HG02588 (cell line): ENCODE measurements at regions not wholly inside any gene's neighbourhood (a gene's known extent, or its start where the extent isn't known, plus 50 kb on each side); places are given as distances from the start of the nearest gene placed in this dataset.
A peak's percentile ranks its signal among the peaks of the same experiment; 100 is the strongest.

Experiments used
- ATAC-seq: cut with Tn5 transposase; IDR thresholded peaks from one replicate; pipeline ENCODE4 v1.9.1; 2021; ENCODE audit warnings: mild to moderate bottlenecking, moderate library complexity; ENCODE audit not compliant: unreplicated experiment

GRCh38 chr11:128269466-128269865, 317.9 kb downstream of the ETS1 start:
- ATAC-seq: no peak

GRCh38 chr11:128266893-128267292, 320.5 kb downstream of the ETS1 start:
- no peak for ATAC-seq

GRCh38 chr11:128262463-128263345, 324.7 kb downstream of the ETS1 start:
- no peak for ATAC-seq

GRCh38 chr11:128261011-128261421, 326.3 kb downstream of the ETS1 start:
- peak; percentile 51 for ATAC-seq

- ATAC-seq: no peak
These were observed 327.0 kb downstream of the ETS1 start for GRCh38 chr11:128260398-128260797.

GRCh38 chr11:128259816-128260215, 327.5 kb downstream of the ETS1 start:
- no peak for ATAC-seq

- ATAC-seq: no peak
These were observed 332.4 kb downstream of the ETS1 start for GRCh38 chr11:128254941-128255340.

- no peak for ATAC-seq
These were observed 336.2 kb downstream of the ETS1 start for GRCh38 chr11:128251140-128251539.

- ATAC-seq: no peak
These were observed 336.9 kb downstream of the ETS1 start for GRCh38 chr11:128250482-128250881.

- no peak for ATAC-seq
These were observed 340.4 kb downstream of the ETS1 start for GRCh38 chr11:128246810-128247594.

- no peak for ATAC-seq
These were observed 341.0 kb downstream of the ETS1 start for GRCh38 chr11:128246364-128246801.

- no peak for ATAC-seq
These were observed 342.5 kb downstream of the ETS1 start for GRCh38 chr11:128244871-128245270.

GRCh38 chr11:128242451-128242850, 344.9 kb downstream of the ETS1 start:
- ATAC-seq: no peak

GRCh38 chr11:128240546-128240945, 346.8 kb downstream of the ETS1 start:
- ATAC-seq: no peak

GRCh38 chr11:128239306-128239705, 348.1 kb downstream of the ETS1 start:
- ATAC-seq: no peak

GRCh38 chr11:128238521-128239265, 348.7 kb downstream of the ETS1 start:
- ATAC-seq: no peak

- ATAC-seq: no peak
These were observed 350.6 kb downstream of the ETS1 start for GRCh38 chr11:128236506-128237498.

GRCh38 chr11:128235958-128236357, 351.4 kb downstream of the ETS1 start:
- no peak for ATAC-seq

- no peak for ATAC-seq
These were observed 351.9 kb downstream of the ETS1 start for GRCh38 chr11:128235426-128235825.

GRCh38 chr11:128234143-128234542, 353.2 kb downstream of the ETS1 start:
- no peak for ATAC-seq
